ENCODE measurements at regions not wholly inside any gene's neighbourhood (a gene's known extent, or its start where the extent isn't known, plus 50 kb on each side); places are given as distances from the start of the nearest gene placed in this dataset.

DNA sequence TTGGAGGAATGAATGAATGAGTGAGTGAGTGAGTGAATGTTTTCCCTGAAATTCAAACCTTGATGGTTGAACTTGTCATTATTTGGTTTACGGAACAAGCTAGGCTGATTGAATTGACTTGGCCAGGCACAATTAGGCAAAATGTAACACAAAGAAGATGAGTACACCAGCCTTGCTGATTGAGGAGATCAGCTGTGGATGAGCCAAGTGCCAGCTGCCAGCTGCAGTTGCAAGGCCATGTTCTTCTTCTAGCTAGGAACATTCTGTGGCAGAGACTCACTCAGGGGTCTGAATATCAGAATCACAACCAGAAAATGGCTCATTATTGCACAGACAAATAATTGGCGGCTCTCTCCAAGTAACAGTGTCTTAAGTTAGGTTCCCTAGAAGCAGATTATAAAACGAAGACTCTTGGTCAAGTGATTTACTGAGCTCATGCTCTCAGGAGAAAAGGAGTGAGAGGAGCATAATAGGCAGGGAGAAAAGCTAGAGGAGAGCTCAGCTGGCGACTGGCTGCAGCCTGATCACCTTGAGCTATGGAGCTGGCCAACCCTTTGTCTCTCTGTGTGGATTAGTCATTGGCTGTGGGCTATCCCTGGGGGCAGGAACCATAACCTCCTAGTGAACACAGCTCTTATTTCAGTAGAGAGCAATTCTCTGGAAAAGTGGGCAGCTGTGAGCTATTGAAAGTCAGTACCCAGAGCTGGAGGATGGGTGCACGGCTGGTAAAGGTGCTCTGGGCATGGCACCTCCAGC, 225.3 kb upstream of the SERP2 start:
- TF ChIP-seq, protein P1, sequence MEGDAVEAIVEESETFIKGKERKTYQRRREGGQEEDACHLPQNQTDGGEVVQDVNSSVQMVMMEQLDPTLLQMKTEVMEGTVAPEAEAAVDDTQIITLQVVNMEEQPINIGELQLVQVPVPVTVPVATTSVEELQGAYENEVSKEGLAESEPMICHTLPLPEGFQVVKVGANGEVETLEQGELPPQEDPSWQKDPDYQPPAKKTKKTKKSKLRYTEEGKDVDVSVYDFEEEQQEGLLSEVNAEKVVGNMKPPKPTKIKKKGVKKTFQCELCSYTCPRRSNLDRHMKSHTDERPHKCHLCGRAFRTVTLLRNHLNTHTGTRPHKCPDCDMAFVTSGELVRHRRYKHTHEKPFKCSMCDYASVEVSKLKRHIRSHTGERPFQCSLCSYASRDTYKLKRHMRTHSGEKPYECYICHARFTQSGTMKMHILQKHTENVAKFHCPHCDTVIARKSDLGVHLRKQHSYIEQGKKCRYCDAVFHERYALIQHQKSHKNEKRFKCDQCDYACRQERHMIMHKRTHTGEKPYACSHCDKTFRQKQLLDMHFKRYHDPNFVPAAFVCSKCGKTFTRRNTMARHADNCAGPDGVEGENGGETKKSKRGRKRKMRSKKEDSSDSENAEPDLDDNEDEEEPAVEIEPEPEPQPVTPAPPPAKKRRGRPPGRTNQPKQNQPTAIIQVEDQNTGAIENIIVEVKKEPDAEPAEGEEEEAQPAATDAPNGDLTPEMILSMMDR (conservative IDR thresholded peaks at IDR 0.05; ENCODE audit: low read length): no peak
- no peak for TF ChIP-seq EZH2phosphoT487 (IDR thresholded peaks at IDR 0.05; ENCODE audit: borderline replicate concordance)
